ENCODE measurements at regions not wholly inside any gene's neighbourhood (a gene's known extent, or its start where the extent isn't known, plus 50 kb on each side); places are given as distances from the start of the nearest gene placed in this dataset.

DNA sequence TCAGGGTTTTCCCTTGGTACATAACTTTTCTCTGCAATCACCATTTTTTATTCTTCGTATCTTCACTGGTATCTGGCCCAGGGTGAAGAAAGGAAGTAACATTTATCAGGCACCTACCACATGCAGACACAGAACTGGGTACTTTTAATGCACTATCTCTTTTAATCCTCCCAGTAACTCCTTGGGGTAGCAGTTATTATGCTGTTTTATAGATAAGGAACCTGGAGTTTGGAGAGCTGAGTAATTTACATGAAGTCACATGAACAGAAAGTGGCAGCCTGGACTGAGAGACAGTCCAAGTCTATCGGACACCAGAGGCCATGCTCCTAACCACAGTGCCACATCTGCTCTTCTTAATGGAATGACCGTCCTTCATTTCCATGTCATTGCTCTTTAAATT, 117.1 kb upstream of the PODXL start:
- Histone ChIP-seq H3K4me3 (no peak overlapping the region), H3K36me3 (no peaks in the 10 kb centered on the region), H3K4me1 (no peaks in the 10 kb centered on the region), H3K9me3 (no peaks in the 10 kb centered on the region), H3K27ac (no peak overlapping the region), H3K27me3 (no peaks in the 10 kb centered on the region)
- ATAC-seq (no peak), DNase-seq (no peak)
- intact Hi-C loops (cut with DNase I): no loop called here
- TF ChIP-seq, protein P1, sequence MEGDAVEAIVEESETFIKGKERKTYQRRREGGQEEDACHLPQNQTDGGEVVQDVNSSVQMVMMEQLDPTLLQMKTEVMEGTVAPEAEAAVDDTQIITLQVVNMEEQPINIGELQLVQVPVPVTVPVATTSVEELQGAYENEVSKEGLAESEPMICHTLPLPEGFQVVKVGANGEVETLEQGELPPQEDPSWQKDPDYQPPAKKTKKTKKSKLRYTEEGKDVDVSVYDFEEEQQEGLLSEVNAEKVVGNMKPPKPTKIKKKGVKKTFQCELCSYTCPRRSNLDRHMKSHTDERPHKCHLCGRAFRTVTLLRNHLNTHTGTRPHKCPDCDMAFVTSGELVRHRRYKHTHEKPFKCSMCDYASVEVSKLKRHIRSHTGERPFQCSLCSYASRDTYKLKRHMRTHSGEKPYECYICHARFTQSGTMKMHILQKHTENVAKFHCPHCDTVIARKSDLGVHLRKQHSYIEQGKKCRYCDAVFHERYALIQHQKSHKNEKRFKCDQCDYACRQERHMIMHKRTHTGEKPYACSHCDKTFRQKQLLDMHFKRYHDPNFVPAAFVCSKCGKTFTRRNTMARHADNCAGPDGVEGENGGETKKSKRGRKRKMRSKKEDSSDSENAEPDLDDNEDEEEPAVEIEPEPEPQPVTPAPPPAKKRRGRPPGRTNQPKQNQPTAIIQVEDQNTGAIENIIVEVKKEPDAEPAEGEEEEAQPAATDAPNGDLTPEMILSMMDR (IDR thresholded peaks at IDR 0.05): no peak
- no peak for TF ChIP-seq POLR2A (IDR thresholded peaks at IDR 0.05)
- 26% methylated on average over 2 of the region's 3 CpGs for WGBS (ENCODE audit: insufficient coverage, low coverage, low lambda C conversion rate, missing lambda C conversion rate)

DNA sequence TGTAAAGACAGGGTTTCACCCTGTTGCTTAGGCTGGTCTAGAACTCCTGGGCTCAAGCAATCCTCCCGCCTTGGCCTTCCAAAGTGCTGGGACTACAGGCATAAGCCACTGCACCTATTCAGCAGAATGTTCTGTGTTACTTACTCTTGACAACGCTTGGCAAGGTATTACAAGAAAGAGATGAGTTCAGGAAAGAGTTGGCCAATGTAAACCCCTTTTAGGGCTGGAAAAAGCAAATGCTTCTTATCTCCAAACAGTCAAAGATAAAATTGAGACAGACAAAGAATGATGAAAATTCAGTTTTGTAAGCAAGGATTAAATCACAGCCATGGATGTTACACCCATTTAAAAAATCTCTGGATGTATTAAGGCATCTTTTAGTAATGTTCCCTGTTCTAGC, 114.0 kb upstream of the PODXL start:
- intact Hi-C loops (cut with DNase I): no loop called here

DNA sequence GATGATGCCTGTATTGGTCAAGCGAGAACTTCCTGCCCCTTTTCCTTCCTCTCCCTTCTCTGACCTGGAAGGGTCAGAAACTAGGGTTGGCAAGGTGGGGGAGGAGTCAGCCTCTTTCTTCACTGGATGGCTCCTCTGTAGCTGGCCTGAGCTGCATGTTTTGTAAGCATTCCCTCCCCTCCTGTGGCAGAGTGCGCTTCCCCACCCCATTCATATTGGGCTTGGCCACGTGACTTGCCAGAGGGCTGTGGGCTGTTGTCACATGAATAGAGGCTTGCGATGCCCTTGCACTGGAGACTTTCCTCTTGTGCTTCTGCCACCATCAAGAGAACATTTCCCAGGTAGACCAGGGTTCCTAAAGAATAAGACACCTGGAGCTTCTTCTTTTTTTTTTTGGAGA, 111.3 kb upstream of the PODXL start:
- TF ChIP-seq, protein P1 (IDR thresholded peaks at IDR 0.05): no peak
- no peak for TF ChIP-seq POLR2A (IDR thresholded peaks at IDR 0.05)
- 52% methylated on average over 2 of the region's 4 CpGs for WGBS (ENCODE audit: insufficient coverage, low coverage, low lambda C conversion rate, missing lambda C conversion rate)
- Histone ChIP-seq H3K9me3 (no peaks in the 10 kb centered on the region), H3K36me3 (no peaks in the 10 kb centered on the region), H3K27ac (no peak overlapping the region), H3K27me3 (no peaks in the 10 kb centered on the region), H3K4me1 (no peaks in the 10 kb centered on the region), H3K4me3 (no peak overlapping the region)
- DNase-seq: no peak
- intact Hi-C loops (cut with DNase I): no loop called here
- ATAC-seq: no peak

More for the DNA sequence above, 114.0 kb upstream of the PODXL start:
- Histone ChIP-seq H3K4me3 (no peak overlapping the region), H3K27ac (no peak overlapping the region), H3K9me3 (no peaks in the 10 kb centered on the region), H3K4me1 (no peaks in the 10 kb centered on the region), H3K36me3 (no peaks in the 10 kb centered on the region), H3K27me3 (no peaks in the 10 kb centered on the region)
- no peak for TF ChIP-seq POLR2A (IDR thresholded peaks at IDR 0.05)
- TF ChIP-seq, protein P1 (IDR thresholded peaks at IDR 0.05): no peak
- ATAC-seq: no peak
- DNase-seq: no peak
- 38% methylated on average over 2 of the region's 2 CpGs for WGBS (ENCODE audit: insufficient coverage, low coverage, low lambda C conversion rate, missing lambda C conversion rate)

DNA sequence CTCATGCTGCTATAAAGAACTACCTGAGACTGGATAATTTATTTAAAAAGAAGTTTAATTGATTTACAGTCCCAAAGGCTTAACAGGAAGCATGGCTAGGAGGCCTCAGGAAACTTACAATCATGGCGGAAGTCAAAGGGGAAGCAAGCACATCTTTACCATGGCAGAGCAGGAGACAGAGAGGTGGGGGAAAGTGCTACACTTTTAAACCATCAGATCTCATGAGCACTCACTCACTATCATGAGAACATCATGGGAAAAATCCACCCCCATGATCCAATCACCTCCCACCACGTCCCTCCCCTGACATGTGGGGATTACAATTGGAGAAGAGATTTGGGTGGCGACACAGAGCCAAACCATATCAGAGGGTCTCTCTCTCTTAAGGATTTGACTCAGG, 108.6 kb upstream of the PODXL start:
- ATAC-seq: no peak
- intact Hi-C loops (cut with DNase I): no loop called here
- H3K9me3 ChIP-seq: no peaks in the 10 kb centered on the region

More for the DNA sequence above, 108.6 kb upstream of the PODXL start:
- no peak for DNase-seq
- Histone ChIP-seq H3K36me3 (no peaks in the 10 kb centered on the region), H3K4me1 (no peaks in the 10 kb centered on the region), H3K27ac (no peak overlapping the region), H3K27me3 (no peaks in the 10 kb centered on the region), H3K4me3 (no peak overlapping the region)
- TF ChIP-seq, protein P1 (IDR thresholded peaks at IDR 0.05): no peak
- TF ChIP-seq POLR2A (IDR thresholded peaks at IDR 0.05): no peak
- 36% methylated on average over 1 of the region's 3 CpGs for WGBS (ENCODE audit: insufficient coverage, low coverage, low lambda C conversion rate, missing lambda C conversion rate)

Measured in right lobe of liver (tissue), 6 donors.